Muscle of leg (tissue), 3 donors: ENCODE measurements at regions not wholly inside any gene's neighbourhood (a gene's known extent, or its start where the extent isn't known, plus 50 kb on each side); places are given as distances from the start of the nearest gene placed in this dataset.

Experiments used
- DNase-seq: peaks from one replicate; pipeline ENCODE4 v3.0.0; 2013
- H3K27ac ChIP-seq: one replicate; pipeline ENCODE4 v1.5.1; 2013; ENCODE audit warnings: mild to moderate bottlenecking, low read length, control low read depth
- H3K27me3 ChIP-seq: one replicate; pipeline ENCODE4 v1.6.1; 2013; ENCODE audit warnings: low read length; ENCODE audit not compliant: control insufficient read depth, insufficient read depth
- H3K36me3 ChIP-seq: one replicate; pipeline ENCODE4 v1.6.1; 2013; ENCODE audit warnings: low read length; ENCODE audit not compliant: control insufficient read depth, insufficient read depth
- H3K4me1 ChIP-seq: one replicate; pipeline ENCODE4 v1.6.1; 2013; ENCODE audit warnings: low read length; ENCODE audit not compliant: control insufficient read depth, insufficient read depth
- H3K4me3 ChIP-seq: one replicate; pipeline ENCODE4 v1.5.1; 2013; ENCODE audit warnings: low read length, control low read depth
- H3K9me3 ChIP-seq: replicated peaks from 2 replicates; pipeline ENCODE4 v1.6.1; 2013; ENCODE audit warnings: low read depth, low read length; ENCODE audit not compliant: control insufficient read depth
- whole genome bisulfite sequencing: methylation state at CpG from one replicate; pipeline ENCODE4 v1.1.5; 2013; ENCODE audit warnings: missing lambda C conversion rate; ENCODE audit not compliant: insufficient coverage; 5-methylcytosine and 5-hydroxymethylcytosine counted together

DNA sequence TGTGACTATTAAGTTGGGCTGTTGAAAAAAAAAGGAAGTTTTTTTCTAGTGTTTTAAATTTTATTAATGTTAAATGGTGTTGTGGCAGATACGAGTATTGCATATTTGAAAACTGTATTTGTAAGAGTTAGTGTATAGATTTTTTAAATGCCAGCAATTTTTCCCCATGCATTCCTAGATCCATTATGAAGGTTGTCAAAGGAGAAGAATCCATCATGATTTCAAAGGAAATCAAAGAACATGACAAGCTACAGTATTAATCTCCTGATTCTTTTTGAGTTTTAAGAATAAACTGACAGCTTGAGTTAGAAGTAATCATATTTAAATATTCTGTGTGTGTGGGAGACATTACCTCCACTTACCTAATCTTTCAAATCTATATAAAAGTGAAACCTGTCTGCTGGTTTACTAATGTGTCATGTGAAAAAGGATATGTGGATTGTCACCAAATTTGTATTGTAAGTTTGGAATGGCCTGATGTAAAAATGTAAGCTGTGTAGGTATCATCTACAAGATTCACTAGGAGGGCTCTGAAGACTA is 111.0 kb upstream of the HS3ST5 start:
- no peaks in the 10 kb centered on the region for H3K9me3 ChIP-seq
- H3K27me3 ChIP-seq = no peaks in the 10 kb centered on the region
- no CpG with 5 or more reads among the region's 1 CpG for WGBS
- H3K4me1 ChIP-seq = no peaks in the 10 kb centered on the region
- no peaks in the 10 kb centered on the region for H3K36me3 ChIP-seq
- H3K4me3 ChIP-seq = no peak overlapping the region
- DNase-seq = no peak
- H3K27ac ChIP-seq = no peak overlapping the region

DNA sequence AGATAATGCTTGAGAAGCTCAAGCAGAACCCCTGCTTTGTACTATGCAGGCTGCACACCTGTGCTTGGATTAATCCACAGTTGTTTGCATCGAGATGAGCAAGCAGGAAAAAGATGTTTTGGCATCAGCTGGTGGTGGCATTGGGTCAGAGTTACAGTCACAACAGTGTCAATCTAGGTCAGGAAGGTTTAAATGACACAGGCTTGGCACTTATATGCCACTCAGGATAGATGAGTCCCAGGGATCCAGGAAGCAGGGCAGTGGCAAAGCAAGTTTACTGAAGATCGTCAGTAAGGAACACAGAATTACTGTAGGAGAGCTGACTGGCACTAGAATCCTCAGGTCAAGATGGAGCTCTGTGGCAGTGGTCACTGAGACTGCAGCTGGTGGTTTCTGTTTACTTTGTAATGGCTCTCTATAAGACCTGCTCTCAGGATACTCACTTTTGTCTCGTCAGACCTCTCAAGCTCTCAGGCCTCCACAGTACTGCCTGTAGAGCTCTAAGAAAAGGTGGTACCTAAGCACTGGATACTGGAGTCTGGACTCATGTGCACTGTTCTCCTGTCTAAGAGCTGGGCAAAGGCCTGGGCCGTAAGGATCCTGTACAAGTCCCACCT is 110.1 kb upstream of the HS3ST5 start:
- H3K36me3 ChIP-seq = no peaks in the 10 kb centered on the region
- DNase-seq = no peak
- H3K9me3 ChIP-seq = no peaks in the 10 kb centered on the region
- H3K27ac ChIP-seq = no peak overlapping the region
- WGBS = 78% methylated on average over 2 of the region's 4 CpGs
- H3K4me3 ChIP-seq = no peak overlapping the region
- no peaks in the 10 kb centered on the region for H3K27me3 ChIP-seq
- H3K4me1 ChIP-seq = no peaks in the 10 kb centered on the region

DNA sequence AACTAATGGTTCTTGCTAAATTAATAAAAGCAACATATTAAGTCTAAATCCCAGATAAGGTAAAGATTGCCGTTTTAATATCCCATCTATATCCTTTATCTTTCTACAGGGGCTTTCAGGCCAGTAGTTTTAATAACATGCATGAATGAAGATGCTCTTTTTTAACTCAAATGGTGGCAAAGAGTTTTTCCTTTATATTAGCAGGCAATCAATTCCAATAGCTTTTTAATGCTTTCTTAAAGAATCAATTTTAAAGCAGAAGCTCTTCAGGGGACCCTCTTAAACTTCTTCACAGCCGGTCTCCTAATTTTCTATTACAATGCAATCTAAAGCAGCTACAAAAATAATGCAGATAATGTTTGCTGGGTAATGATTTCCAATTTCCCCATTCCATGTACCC is 107.8 kb upstream of the HS3ST5 start:
- no peaks in the 10 kb centered on the region for H3K36me3 ChIP-seq
- no peak overlapping the region for H3K27ac ChIP-seq
- WGBS = no CpG with 5 or more reads among the region's 2 CpGs
- no peak for DNase-seq
- no peak overlapping the region for H3K4me3 ChIP-seq
- H3K4me1 ChIP-seq = no peaks in the 10 kb centered on the region
- H3K9me3 ChIP-seq = no peaks in the 10 kb centered on the region
- H3K27me3 ChIP-seq = no peaks in the 10 kb centered on the region

DNA sequence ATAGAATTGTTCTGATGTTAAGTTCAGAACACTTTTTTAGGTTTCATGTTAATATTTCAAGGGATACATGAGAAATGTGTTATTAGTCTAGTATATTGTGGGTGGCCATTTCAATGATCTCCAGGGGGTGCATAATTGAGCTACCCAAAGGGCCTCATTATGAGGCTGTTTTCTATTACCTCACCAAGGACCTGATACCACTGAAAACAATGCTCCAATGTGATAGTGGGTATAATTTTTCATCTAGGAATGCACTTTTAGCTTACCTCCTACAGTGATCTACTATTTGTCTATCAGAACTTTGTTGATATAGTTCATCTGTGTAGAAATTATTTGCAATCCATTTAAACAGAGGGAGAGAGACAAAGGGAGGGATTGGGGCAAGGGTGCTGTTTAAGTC is 106.8 kb upstream of the HS3ST5 start:
- no peaks in the 10 kb centered on the region for H3K27me3 ChIP-seq
- H3K9me3 ChIP-seq = no peaks in the 10 kb centered on the region
- DNase-seq = no peak
- no peaks in the 10 kb centered on the region for H3K36me3 ChIP-seq
- no peak overlapping the region for H3K27ac ChIP-seq
- H3K4me3 ChIP-seq = no peak overlapping the region
- no peaks in the 10 kb centered on the region for H3K4me1 ChIP-seq

DNA sequence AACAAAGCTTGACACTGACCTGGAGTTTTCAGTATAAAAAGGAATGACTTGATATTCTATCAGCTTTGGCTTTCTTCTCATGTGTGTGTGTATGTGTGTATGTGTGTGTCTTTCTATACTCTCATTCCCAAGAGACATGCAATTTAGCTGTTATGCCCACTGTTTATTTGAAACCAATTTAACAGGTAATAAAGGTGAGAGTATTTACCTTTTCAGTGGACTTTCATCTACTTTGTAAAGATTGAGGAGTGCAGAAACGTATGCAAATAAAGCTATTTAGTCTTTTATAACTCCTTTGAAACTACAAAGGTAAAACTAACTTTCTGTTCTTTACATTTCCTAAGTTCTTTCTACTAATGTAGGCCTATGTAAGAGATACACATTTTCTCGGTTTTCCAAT is 103.5 kb upstream of the HS3ST5 start:
- H3K27ac ChIP-seq = no peak overlapping the region
- H3K36me3 ChIP-seq = no peaks in the 10 kb centered on the region
- H3K4me1 ChIP-seq = no peaks in the 10 kb centered on the region
- no peaks in the 10 kb centered on the region for H3K9me3 ChIP-seq
- no peak overlapping the region for H3K4me3 ChIP-seq
- WGBS = no CpG with 5 or more reads among the region's 2 CpGs
- no peak for DNase-seq
- H3K27me3 ChIP-seq = no peaks in the 10 kb centered on the region

DNA sequence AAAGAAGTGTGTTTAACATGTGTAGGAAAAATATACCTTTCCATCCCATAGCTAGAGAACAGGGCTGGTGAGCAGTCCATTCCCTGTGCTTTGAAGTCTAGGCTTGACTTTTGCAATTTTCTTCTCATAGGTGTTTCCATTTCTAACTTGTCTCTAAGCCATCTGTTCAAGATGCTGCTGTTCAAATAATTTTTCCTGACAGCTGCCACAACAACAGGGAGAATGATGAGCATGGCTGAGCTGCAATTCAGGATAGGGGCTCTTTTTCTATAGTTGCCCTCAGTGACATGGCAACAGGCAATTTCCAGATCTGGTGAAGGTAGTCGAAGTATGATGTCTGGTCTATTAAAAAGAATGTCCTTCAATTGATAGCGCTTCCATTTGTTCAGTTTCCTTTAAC is 103.0 kb upstream of the HS3ST5 start:
- DNase-seq = no peak
- Histone ChIP-seq H3K27me3 (no peaks in the 10 kb centered on the region), H3K4me1 (no peaks in the 10 kb centered on the region), H3K9me3 (no peaks in the 10 kb centered on the region), H3K36me3 (no peaks in the 10 kb centered on the region), H3K4me3 (no peak overlapping the region), H3K27ac (no peak overlapping the region)
- no CpG with 5 or more reads among the region's 2 CpGs for WGBS

DNA sequence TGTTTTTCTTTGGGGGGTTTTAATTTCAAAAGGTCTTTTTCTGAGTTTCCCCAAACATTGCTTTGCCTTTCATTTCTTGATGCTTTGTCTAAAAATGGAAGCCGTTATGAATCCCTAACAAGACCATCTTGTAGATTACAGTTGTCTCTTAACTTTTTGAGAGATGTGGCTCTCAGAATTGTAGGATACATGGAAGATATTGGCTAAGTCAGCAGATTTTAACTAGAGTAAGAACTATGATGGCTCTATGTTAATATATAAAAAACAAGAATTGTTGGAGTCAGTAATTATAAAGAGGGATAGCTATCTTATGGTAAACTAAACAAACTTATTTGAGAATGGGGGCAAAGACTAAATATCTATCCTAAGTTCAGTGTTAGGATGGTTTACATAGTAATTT is 96.6 kb upstream of the HS3ST5 start:
- no CpG with 5 or more reads among the region's 1 CpG for WGBS
- Histone ChIP-seq H3K27ac (no peak overlapping the region), H3K4me1 (no peaks in the 10 kb centered on the region), H3K27me3 (no peaks in the 10 kb centered on the region), H3K4me3 (no peak overlapping the region), H3K36me3 (no peaks in the 10 kb centered on the region), H3K9me3 (no peaks in the 10 kb centered on the region)
- no peak for DNase-seq

DNA sequence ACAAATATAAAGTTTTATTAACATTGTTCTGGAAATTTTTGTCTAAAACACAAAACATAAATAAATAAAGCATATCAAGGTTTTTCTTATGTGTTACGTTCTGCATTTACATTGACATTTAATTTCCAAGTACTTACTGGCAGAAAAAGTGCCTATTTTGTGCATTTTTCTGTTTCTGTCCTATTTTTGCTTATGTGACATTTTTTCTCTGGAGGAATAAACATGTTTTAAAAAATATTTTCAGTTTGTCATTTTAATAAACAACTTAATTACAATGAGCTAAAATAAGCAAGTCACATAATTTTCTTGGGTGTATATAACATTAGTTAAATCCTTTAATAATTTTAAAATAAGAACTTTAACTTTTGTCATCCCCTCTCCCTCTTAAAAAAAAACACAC is 94.4 kb upstream of the HS3ST5 start:
- Histone ChIP-seq H3K27ac (no peak overlapping the region), H3K36me3 (no peaks in the 10 kb centered on the region), H3K27me3 (no peaks in the 10 kb centered on the region), H3K4me3 (no peak overlapping the region), H3K9me3 (no peaks in the 10 kb centered on the region), H3K4me1 (no peaks in the 10 kb centered on the region)
- WGBS = no CpG with 5 or more reads among the region's 1 CpG
- DNase-seq = no peak

DNA sequence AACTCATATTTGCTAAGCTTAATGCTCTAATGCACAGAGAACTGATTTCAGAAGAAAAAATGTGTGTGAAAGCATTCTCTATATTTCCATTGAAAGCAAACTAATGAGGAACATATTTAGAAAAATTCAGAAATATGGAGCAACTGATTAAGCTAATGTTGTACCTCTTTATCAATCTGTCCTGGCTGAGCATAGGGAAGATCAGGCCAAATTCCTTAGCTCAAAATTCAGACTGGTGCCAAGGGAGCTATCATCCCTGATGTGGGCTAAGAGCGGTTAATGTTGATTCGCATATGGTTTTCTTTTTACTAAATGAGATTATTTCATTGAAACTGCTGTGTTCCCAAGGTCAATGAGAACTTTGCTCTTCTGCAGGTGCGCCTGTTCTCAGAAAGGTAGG is 93.9 kb upstream of the HS3ST5 start:
- no peak for DNase-seq
- Histone ChIP-seq H3K36me3 (no peaks in the 10 kb centered on the region), H3K27me3 (no peaks in the 10 kb centered on the region), H3K9me3 (no peaks in the 10 kb centered on the region), H3K27ac (no peak overlapping the region), H3K4me3 (no peak overlapping the region), H3K4me1 (no peaks in the 10 kb centered on the region)
- whole genome bisulfite sequencing = no CpG with 5 or more reads among the region's 3 CpGs

DNA sequence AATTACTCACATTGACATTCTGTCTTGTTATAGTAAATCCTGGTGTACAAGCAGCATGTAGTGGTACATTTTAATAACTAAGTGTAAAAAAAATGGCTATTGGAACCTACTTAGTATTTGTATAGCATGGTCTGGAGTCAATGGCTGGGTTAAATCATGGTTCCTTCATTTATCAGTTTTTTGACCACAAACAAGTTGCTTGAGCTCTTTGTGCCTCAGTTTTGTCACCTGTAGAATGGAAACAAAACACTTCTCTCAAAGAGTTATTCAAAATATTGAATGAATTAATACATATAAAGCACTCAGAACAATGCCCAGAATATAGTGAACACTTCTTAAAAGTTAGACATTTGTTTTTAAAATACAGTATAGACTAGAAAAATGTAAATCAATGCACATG is 93.2 kb upstream of the HS3ST5 start:
- Histone ChIP-seq H3K9me3 (no peaks in the 10 kb centered on the region), H3K4me3 (no peak overlapping the region), H3K27me3 (no peaks in the 10 kb centered on the region), H3K36me3 (no peaks in the 10 kb centered on the region), H3K27ac (no peak overlapping the region), H3K4me1 (no peaks in the 10 kb centered on the region)
- no peak for DNase-seq

DNA sequence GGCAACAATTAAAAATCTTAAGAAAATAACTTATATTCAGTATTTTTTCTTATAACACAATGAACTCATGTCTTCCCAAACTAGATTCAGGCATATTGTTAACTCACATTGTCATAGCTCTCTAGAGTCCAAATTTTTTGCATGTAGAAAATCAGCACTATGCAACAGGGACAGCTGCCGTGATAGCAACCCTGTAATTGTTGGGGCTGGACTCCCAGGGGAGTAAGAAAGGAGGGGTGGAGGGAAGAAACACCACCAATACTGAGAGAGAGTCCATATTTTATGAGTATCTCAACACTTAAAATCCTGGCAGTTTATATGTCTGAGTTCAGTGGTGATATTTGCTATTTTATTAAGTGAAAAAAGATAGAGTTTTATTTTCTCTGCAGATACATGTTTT is 89.6 kb upstream of the HS3ST5 start:
- H3K9me3 ChIP-seq = no peaks in the 10 kb centered on the region
- H3K4me1 ChIP-seq = no peaks in the 10 kb centered on the region
- no CpG with 5 or more reads among the region's 1 CpG for WGBS
- H3K4me3 ChIP-seq = no peak overlapping the region
- peak; percentile 25 for DNase-seq
- H3K27ac ChIP-seq = no peak overlapping the region
- H3K36me3 ChIP-seq = no peaks in the 10 kb centered on the region
- H3K27me3 ChIP-seq = no peaks in the 10 kb centered on the region
